ENCODE measurements at regions not wholly inside any gene's neighbourhood (a gene's known extent, or its start where the extent isn't known, plus 50 kb on each side); places are given as distances from the start of the nearest gene placed in this dataset.

- no peak for DNase-seq (ENCODE audit: low spot score)
- TF ChIP-seq CTCF (IDR thresholded peaks at IDR 0.05; ENCODE audit: extremely low read depth, missing control alignments) = no peak
Observed at GRCh38 chr13:57933606-57934005, 302.1 kb downstream of the PCDH17 start.

- TF ChIP-seq CTCF (IDR thresholded peaks at IDR 0.05; ENCODE audit: extremely low read depth, missing control alignments) = no peak
- no peak for DNase-seq (ENCODE audit: low spot score)
Observed at GRCh38 chr13:57935965-57936364, 304.4 kb downstream of the PCDH17 start.

DNA sequence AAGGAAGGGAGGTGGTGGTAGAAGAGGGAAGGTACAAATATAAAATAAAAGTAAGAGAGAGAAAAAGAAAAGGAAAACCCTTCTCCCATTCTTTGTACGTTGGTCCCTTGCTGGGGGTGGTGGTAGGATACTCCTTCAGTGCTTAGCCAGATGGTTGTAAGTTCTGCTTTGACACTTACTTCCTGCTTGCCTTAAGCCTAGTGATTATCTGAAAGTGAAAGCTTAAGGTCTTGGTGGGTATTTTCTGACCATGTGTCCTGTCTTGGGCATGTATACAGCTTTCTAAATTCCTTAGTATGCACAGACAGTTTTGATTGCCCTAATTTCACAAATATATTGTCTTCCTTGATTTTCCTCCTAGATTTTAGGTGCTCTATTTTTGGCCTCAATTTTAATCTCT lies 314.8 kb downstream of the PCDH17 start:
- peak; percentile 1 for DNase-seq (ENCODE audit: low spot score)
- no peak for TF ChIP-seq CTCF (IDR thresholded peaks at IDR 0.05; ENCODE audit: extremely low read depth, missing control alignments)

DNA sequence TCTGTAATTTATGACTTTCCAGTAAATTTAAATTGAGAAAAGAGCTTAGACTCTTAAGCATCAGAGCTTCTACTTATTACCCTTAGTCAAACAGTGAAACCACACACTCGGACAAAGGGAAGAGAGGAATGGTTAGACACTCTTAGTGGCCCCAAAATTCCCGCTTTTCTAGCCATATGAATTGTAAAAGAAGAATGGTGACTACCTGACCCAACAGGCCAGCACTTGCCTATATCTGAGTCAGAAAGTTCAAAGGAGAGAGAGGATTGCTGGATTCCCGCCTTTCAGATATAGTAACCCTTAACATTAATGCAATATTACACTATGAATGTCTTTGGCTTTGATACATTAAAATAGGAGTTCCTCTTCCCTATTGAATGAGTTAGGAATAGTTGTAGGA lies 317.3 kb downstream of the PCDH17 start:
- no peak for TF ChIP-seq CTCF (IDR thresholded peaks at IDR 0.05; ENCODE audit: extremely low read depth, missing control alignments)
- DNase-seq (ENCODE audit: low spot score) = no peak

- TF ChIP-seq CTCF (IDR thresholded peaks at IDR 0.05; ENCODE audit: extremely low read depth, missing control alignments) = no peak
- DNase-seq (ENCODE audit: low spot score) = no peak
Observed at GRCh38 chr13:57969951-57970350, 338.4 kb downstream of the PCDH17 start.

DNA sequence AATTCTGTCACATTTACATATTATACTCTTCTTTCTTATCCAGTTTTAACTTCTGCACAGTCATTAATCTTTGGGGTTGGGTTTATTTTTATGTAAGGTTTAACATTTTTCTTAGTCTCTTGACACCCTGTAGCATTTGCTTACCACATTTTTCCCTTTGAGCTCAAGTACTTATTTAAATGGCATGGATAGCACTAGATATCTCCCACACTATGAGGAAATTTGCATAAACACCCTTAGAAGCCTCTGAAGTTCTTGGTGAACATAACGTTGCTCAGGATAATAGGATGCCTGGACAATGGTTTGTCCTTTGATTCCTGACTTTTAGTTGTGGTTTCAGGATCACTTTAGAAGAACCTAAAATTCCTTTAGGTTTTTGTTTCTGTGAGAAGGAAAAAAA lies 338.9 kb downstream of the PCDH17 start:
- no peak for TF ChIP-seq CTCF (IDR thresholded peaks at IDR 0.05; ENCODE audit: extremely low read depth, missing control alignments)
- no peak for DNase-seq (ENCODE audit: low spot score)

DNA sequence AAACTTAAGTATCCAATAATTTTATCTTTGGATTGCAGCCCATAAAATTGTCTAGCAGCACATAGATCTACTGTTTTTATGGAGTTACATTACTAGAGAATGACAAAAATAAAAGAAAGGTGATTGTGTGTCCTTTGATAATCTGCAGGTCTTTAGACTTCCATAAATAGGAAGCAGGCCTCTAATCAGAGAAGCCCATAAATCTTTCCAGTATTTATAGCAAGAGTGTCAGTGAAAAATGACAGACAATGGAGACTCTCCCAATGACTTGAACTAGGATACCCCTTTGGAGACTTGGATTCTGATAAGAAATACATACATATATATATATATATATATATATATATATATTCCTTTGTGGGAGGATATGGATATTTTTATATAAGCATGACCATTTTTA lies 351.2 kb downstream of the PCDH17 start:
- no peak for DNase-seq (ENCODE audit: low spot score)
- no peak for TF ChIP-seq CTCF (IDR thresholded peaks at IDR 0.05; ENCODE audit: extremely low read depth, missing control alignments)
